ENCODE measurements at regions not wholly inside any gene's neighbourhood (a gene's known extent, or its start where the extent isn't known, plus 50 kb on each side); places are given as distances from the start of the nearest gene placed in this dataset.

GRCh38 chr5:98563885-98564653 is 209.4 kb upstream of the RGMB start (continued):
- TF ChIP-seq SIN3A (conservative IDR thresholded peaks at IDR 0.05 in 1 of 2, IDR thresholded peaks at IDR 0.05 in 1 of 2; ENCODE audit: low read depth in 1 of 2, low read length in 2 of 2) (no peak), RXRA (IDR thresholded peaks at IDR 0.05; ENCODE audit: insufficient read depth, low read depth, low read length) (no peak), BCL11A (IDR thresholded peaks at IDR 0.05; ENCODE audit: low read depth in 2 of 2, low read length in 2 of 2) (no peak), FOSL1 (IDR thresholded peaks at IDR 0.05; ENCODE audit: insufficient read depth, low read depth, low read length) (no peak), CREB1 (IDR thresholded peaks at IDR 0.05) (no peak), SP4 (IDR thresholded peaks at IDR 0.05; ENCODE audit: low read length) (no peak)

Measured in H1 (cell line).